GM04504 (cell line): ENCODE measurements at regions not wholly inside any gene's neighbourhood (a gene's known extent, or its start where the extent isn't known, plus 50 kb on each side); places are given as distances from the start of the nearest gene placed in this dataset.
A peak's percentile ranks its signal among the peaks of the same experiment; 100 is the strongest.

Experiments used
- DNase-seq: peaks from one replicate; pipeline ENCODE4 v3.0.0-alpha.2; 2012; ENCODE audit warnings: low read depth

DNA sequence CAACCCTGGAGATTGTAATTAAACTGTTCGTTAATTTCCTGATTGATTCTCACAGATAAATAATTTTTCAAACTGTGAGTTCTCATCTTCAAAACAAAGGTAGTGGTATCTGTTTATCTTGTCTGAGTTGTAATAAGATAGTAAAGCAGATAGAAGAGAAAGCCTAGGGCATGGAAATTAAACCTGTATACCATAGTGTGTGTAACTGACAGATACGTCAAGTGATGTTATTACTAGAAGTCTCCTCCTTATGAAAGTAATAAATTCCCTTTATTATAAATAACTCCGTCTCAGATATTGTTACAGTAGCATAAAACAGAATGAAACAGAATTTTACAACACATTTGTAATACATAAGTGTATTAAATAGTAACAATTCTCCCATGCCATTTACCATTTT is 1065.1 kb downstream of the SLITRK1 start:
- DNase-seq: no peak

DNA sequence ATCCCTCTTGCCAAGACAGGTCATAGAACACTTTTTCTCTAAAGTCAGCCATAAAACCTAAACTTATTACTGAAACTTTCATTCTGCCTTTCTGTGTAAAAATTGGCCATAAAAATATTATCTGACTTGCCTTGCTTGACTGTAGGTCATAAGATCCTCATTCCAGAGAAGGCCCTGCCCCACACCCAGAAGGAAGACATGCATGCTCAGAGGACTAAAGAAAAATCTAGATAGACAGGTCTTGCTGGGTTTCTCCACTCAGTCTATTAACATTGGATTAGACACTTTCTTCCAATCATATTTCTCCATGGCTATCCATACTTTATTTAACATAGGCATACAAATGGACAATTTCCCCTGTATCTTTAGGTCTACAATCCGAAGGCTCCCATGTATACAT is 1066.5 kb downstream of the SLITRK1 start:
- no peak for DNase-seq

DNA sequence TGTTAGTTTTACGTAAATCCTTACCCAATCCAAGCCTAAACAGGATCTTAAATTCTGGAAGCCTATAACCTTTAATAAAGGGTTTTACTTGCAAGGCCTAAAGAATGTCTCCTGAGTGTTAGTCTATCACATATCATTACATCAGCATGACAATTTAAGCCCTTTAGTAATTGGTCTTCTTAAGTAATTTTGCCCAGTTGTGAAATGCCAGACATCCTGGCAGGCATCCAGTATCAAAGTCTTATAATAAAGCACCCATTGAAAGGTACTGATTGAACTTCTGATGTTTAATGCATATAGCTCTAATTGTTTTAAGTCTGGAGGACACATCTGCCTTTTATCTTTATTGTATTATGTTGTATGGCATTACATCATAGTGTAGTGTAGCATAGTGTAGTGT is 1078.9 kb downstream of the SLITRK1 start:
- DNase-seq: no peak

DNA sequence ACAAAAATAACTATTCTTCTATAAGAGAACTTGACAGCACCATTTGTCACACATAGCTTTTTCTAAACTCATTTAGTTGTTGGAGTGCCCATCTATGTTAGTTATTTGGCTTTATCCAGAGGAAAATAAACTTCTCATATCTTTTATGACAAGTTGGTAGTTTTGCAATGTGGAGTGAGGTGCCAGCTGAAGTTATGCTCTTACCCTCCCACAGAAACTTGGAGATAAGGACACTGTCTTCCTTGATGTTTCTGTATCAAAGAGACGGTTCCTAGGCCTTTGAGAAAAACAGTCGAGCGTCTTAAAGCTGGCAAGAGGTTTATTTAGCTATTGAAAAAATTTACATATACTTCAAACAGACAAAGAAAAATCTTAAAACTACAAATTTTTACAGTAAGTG is 1079.7 kb downstream of the SLITRK1 start:
- DNase-seq: no peak

DNA sequence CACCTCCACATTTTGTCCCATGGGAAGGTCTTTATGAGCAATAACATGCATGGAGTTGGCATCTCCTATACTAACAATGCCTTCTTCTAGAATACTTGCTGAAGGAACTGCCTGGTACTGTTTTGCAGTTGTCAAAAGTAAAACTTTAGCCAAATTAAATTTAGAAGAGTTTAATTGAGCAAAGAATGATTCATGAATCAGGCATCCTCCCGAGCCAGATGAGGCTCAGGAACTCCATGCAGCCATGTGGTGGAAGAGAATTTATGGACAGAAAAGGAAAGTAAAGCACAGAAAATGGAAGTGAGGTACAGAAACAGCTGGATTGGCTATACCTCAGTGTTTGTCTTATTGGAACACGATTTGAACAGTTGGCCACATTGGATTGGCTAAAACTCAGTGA is 1081.9 kb downstream of the SLITRK1 start:
- no peak for DNase-seq

DNA sequence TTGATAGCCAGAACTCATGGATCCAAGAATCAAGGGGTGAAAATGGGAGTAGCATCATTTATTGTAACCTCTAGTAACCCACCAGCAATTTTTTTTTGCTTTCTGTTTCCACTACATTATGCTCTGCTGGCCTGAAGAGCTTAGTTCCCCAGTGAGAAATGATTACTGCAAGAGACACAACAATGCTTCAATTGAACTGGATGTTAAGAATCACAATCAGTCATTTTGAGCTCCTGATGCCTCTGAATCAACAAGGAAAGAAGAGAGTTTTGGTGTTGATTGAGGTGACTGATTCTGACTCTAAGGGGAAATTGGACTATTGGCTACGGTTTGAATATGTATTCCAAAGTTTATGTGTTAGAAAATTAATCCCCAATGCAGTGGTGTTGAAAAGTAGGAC is 1084.4 kb downstream of the SLITRK1 start:
- no peak for DNase-seq

DNA sequence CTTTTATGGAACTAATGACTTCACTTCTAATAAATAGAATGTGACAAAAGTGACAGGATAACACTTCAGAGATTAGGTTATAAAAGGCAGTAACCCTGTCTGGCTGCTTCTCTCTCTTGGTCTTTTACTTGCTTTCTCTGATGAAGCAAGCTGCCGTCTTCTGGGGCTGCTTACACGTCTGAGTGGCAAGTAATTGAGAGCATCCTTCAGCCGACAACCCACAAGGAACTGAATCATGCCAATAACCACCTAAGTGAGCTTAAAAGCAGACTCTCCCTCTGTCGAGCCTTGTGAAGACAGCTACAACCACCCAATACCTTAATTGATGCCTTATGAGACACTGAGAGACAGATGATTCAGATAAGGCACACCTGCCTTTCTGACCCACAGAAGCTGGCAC is 1091.2 kb downstream of the SLITRK1 start:
- DNase-seq: no peak

DNA sequence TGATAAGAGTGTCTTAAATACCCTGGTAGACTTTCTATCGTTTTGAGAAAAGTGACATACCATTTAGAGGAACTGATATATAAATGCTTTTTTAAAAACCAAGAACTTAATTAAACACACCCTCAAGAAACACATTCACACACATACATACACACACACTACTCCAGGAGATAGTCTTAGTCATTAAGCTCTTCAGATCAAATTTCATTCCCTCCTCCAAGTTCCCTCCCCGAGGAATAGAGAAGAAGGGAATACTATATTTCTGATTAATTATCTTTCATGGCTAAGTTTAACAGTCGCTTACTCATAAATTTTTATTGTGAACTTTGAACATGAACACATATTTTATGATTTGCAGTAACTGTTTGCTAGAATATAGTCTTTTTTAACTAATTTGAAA is 1109.5 kb downstream of the SLITRK1 start:
- no peak for DNase-seq

DNA sequence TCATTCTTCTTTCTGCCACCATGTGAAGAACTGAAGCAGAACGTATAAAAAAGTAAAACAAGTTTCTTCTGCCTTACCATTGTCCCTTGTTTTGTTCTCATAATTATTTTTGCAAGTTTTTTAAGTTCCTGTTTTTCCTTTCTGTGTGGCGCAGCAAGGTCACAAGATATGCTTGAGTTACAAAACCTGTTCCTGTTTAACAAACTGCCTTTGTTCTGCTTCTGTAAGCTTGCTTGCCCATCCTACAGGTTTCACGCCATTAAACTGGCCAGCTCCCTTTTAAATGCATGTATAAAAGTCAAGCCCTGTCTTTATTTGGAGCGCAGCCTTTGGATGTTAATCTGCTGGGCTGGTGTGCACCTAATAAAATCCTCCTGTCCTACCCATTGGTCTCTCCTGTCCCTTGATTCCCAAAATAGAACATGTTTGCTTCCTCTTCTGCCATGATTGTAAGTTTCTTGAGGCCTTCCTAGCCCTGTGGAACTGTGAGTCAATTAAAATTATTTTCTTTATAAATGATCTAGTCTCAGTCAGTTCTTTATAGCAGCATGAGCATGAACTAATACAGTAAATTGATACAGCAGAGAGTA is 1115.4 kb downstream of the SLITRK1 start:
- no peak for DNase-seq

DNA sequence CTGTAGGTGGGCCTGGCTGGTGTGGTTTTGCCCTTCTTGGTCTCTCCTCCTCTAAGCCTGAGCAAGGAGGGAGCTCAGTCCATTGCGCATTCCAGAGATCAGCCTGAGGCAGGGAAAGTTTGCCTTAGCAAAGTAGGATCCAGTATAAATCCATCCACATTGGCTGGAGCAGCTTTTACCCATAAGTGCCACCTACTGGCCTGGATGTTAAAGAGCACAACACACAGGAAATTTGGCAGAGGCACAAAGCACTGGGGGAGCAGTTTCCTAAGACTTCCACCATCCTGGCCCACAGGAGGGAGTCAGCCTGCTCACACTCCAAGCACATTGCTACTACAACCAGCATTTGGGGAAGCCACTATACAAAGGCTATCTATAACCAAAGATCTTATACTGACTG is 1124.2 kb downstream of the SLITRK1 start:
- no peak for DNase-seq

DNA sequence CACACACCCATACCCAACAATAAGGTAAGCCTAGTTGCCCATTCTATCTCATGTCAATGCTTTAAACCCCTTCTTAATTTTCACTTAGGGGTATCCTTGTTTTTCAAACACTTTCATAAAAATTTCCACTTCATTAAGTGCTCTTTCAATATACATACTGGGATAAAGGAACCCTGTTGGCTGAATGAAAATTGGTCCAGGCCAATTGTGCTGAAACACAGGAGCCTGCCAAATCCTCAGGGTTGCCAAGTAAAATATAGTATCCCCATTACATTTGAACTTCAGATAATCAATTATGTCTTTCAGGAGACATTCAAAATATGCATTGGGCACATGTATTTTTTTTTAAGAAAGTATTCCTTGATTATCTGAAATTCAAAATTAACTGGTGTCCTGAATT is 1131.1 kb downstream of the SLITRK1 start:
- DNase-seq: no peak

DNA sequence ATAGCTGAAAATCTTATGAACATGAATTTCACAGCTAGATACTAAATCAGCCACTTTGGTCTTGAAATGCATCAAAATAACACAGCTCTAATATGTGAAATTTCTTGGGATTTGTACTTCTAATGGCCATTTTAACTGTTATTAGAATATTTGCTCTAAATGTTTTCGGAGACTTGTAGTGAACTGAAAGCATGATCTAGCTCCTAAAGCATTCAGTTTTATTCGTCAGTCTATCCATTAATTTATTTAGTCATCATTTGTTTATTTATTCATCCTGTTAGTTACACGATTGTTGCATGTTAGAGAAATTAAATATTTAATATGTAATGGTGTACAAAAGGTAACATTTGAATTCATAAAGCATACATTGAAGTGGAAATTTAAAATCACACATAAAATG is 1132.7 kb downstream of the SLITRK1 start:
- no peak for DNase-seq

DNA sequence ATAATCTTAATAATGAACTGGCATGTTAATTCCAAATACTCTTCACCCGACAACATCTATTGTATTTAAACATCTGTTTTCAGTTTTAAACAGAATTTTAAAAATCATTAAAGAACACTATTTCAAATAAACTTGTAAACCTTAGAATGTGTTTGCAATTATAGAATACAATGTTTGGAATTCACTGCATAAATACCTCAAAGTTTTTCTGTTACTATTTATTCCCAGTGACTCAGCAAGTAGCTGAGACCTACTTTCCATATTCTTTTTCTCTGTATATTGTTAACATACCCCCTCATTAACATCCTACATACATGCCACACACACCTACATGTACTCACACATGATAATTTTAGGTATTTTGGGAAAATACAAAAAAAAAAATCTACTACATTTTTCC is 1134.3 kb downstream of the SLITRK1 start:
- DNase-seq: no peak

DNA sequence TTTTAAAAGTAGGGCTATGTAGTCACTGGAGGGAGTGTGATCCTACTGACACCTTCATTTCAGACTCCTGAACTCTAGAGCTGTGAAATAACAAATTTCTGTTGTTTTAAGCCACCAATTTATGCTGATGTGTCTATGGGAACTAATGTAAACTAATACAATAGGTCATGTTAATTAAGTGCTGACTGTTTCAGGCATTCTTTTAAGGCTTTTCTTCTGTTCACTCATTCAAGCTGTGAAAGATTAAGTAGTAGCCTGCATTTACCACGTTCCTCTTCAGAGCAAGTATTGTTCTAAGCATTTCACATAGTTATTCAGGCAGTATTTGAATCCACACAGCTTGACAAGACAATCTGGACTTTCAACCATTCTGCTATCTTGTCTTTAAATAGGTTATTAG is 1135.0 kb downstream of the SLITRK1 start:
- no peak for DNase-seq

DNA sequence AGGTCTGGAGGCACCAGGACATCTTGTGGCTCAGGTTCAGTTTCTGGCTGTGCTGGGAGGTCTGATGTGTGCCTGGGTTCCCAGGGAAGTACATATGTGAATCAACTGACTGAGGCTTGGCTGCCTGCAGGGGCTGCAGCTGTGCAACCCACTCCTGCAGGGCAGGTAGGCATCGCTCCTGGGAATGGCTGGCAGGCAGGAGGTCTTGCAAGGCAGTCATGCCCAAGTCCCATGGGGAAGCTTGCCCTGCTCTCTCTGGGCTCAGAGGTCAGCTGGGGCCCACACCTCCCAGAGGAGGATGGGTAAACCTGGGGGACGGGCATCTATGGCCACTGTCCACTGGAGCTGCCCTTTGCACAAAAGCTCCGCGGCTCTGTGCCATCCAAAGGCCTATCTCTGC is 1141.8 kb downstream of the SLITRK1 start:
- DNase-seq: no peak

DNA sequence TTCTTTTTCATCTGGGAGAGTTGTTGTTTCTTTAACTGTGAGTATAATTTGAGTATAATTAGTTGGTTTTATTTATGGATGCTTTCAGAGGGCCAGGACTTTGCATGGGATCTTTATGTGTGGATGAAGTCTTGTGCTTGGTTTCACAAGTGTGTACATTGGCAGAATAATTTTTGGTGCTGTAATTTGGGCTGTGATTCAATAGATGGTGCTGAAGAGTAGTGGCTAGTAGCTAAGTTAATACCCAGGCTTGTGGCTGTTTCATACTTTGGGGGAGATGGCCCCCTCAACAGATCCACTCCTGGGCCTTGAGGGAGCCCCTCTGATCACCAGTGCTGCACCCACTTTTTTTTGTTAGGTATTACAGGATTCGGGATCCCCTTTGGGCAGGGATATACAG is 1142.4 kb downstream of the SLITRK1 start:
- DNase-seq: no peak

DNA sequence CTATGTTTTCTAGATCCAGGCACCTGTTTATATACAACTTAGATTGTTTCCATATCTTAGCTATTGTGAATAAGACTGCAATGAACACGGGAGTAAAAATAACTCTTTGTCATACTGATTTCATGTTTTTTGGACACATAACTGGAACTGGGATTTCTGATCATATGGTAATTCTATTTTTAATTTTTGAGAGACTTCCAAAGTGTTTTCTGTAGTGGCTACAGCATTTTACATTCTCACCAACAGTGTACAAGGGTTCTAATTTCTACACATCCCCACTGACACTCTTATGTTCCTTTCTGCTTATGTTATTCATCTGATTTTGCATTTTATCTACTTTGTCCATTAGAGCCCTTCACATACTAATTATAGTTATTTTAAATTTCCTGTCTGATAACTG is 1152.9 kb downstream of the SLITRK1 start:
- no peak for DNase-seq

DNA sequence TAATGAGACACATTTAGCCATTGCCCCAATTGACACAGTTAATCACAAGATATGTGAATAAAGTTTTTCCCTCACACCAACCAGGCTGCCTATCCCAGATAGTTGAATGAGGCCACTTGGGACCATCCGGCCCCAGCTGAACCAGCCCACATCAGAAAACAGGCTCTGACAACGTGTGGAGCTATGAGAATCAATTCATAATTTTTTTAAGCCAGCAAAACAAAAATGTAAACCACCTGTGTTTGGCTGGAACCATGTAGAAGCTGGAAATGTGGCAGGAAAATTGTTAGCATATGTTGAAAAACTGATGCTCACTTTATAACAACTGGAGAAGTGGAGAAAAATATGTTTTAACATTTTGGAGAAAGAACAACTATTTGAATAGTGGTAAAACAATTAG is 1161.3 kb downstream of the SLITRK1 start:
- no peak for DNase-seq

DNA sequence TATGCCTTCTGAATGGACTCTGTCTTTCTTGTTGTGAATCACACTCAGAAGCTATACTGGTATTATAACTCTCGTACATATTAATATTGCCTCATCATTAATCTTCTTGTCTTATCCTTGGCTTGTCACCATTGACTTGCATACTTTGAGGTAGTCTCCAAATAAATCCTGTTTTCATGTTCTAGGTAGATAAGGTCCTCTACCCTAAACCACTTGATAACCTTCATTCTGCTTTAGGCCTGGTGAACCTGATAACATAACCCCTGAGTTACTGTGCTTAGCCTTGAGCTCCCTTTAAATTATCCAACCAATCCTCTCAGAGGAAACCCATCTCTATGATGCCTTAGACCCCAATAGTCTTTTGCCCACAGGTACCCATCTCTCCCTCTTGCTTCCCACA is 1162.3 kb downstream of the SLITRK1 start:
- DNase-seq: no peak

DNA sequence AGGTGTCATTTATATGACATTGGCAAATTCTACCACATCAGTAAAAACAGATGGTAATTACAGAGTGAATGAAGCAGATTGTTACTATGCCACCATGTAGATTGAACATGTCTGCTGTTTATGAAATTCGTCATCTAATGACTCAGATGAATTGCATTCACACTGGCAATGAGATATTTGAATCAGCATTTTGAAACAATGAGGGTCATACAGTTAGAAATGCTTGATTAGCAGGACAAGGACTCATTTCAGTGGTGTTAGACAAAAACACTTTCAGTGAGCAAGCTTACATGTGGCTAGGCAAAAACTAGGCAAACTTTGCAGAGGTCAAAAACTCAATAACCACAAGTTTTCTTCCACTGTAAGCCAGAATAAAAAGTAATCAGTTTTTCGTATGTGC is 1165.0 kb downstream of the SLITRK1 start:
- peak; percentile 1 for DNase-seq

DNA sequence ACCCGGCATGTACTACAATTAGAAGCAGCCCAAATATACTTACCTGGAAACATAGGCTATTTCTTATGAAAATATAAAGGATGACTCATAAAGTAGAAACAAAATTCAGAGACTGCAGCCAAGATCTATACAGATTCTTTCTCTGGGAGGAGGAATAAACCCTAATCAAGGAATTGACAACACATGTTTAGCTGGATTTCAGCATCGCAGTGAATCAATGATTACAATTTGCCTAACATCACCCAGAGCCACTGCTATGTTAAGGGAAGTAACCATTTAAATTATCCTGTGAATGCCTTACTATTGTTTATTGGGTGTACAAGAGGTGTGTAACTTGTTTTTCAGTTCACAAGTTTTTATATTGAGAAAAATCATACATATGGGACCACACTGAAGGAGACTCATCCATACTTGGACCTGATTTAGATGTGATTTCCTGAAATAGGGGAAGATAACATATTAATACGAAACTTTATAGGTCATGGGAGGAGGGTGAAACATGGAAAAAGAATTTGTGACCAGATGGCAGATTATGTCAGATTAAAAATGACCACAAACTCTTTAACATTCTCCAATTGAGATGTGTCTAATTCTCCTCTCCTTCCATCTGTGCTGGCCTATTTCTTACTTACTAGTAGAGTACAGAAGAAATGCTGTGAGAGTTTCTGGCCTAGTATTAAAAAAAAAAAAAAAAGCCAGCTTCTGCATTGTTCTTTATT is 1168.4 kb downstream of the SLITRK1 start:
- DNase-seq: peak; percentile 3

DNA sequence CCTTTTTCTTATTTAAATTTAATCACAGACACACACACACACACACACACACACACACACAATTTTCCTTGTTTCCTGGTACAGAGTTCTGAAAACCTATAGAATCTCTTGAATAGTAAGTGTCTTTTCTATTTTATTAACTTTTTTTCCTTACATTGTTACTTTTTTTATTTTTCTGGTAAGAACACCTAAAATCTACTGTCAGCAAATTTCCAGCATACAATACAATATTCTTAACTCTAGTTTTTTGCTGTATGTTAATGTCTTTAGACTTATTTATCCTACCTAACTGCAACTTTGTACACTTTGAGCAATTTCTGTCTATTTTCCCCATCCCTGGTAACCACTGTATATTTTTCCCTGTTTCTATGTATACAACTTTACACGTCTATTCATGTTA is 1179.8 kb downstream of the SLITRK1 start:
- no peak for DNase-seq

DNA sequence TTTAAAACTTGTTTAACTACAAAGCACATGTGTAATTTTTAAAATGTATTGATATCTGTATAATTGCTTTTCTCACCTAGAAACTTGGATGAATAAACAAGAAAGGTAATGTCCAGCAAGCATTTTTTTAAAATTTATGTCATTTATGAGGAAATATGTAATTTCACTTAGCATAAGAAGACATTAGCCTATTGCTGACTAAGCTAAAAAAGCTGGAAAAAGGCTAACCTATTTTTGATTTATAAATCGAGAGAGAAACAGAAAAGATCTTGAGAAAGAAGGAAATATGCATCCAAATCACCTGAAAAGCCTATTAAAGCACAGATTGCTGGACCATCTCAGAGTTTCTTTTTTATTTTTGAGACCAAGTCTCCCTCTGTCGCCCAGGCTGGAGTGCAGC is 1181.3 kb downstream of the SLITRK1 start:
- DNase-seq: no peak

DNA sequence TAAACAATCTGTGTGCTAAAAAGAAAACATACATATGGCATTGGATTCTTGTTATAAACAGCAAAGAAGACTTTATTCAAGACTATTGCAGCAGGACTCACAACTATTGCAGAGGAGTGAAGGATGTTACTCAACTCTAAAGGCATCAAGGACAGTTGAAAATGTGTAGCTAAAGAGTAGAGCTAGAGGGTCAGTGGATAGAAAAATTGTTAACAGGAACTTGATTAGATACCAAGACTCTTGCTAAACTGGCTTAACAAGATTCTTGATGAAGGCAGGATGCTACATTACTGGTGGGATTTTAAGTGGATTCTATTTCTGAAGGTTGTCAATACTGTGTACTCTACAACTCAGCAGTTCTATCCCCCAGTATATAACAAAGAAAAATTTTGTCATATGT is 1183.3 kb downstream of the SLITRK1 start:
- no peak for DNase-seq
